ENCODE measurements at regions not wholly inside any gene's neighbourhood (a gene's known extent, or its start where the extent isn't known, plus 50 kb on each side); places are given as distances from the start of the nearest gene placed in this dataset.
"Not testable (repeated sequence)": the region's sequence is repeated elsewhere in the genome, so short reads cannot be mapped to it uniquely, and the experiment has no call there.

DNA sequence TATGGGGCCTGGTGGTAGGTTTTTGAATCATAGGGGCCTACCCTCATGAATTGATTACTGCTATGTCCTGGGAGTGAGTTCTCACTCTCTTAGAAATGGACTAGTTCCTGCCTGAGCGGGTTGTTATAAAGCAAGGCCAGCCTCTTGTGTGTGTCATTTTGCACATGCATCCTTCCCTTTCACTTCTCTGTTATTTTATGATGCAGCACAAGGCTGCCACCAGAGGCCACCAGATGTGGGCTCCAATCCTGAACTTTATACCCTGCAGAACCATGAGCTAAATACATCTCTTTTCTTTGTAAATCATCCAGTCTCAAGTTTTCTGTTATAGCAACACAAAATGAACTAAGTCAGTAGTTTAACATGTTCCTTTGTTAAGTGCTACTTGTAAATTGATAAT lies 251.4 kb downstream of the BLID start:
- no peaks in the 10 kb centered on the region for H3K36me3 Mint-ChIP-seq (ENCODE audit: low read depth)
- no peak overlapping the region for H3K27ac Mint-ChIP-seq
- Histone ChIP-seq H3K27me3 (ENCODE audit: control insufficient read depth in 1 of 2, insufficient read depth in 2 of 2, low read length in 2 of 2) (no peaks in the 10 kb centered on the region), H3K27ac (ENCODE audit: low read depth in 1 of 2, low read length in 2 of 2) (no peak overlapping the region), H3K9me3 (ENCODE audit: control insufficient read depth in 1 of 2, insufficient read depth in 1 of 2, low read length in 2 of 2) (no peaks in the 10 kb centered on the region), H3K4me3 (ENCODE audit: low read length) (no peak overlapping the region), H3K4me1 (ENCODE audit: insufficient read depth, low read length) (no peaks in the 10 kb centered on the region), H3K36me3 (ENCODE audit: insufficient read depth, low read length) (no peaks in the 10 kb centered on the region)
- H3K4me1 Mint-ChIP-seq (ENCODE audit: low read depth) = no peaks in the 10 kb centered on the region
- H3K4me3 Mint-ChIP-seq = no peak overlapping the region
- intact Hi-C loops (cut with DNase I, micrococcal nuclease) = no loop called here
- ChIA-PET CTCF (no interaction called here), POLR2A (no interaction called here)
- H3K9me3 Mint-ChIP-seq = peaks cover 8% of the 10 kb centered on the region
- DNase-seq (no peak), ATAC-seq (ENCODE audit: poor library complexity) (no peak)
- TF ChIP-seq CTCF (IDR thresholded peaks at IDR 0.05) = no peak
- no peaks in the 10 kb centered on the region for H3K27me3 Mint-ChIP-seq

DNA sequence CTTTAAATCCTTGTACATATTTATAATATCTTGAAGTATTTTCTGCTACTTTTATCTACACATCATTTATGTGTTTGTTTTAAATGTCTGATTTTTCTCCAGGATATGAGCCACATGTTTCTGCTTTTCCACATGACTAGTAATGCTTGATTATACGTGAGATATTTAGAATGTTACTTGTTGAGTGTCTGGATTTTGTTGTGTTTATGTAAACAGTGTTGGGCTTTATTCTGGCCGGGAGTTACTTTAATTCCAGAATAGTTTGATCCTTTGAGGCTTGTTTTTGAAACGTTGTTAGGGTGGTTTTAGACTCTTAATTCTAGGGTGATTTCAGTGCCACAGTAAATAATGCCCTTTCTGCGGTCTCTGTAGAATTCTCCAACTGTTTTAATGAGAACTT lies 252.9 kb downstream of the BLID start:
- no peak for DNase-seq
- Histone ChIP-seq H3K27me3 (ENCODE audit: control insufficient read depth in 1 of 2, insufficient read depth in 2 of 2, low read length in 2 of 2) (no peaks in the 10 kb centered on the region), H3K4me3 (ENCODE audit: low read length) (no peak overlapping the region), H3K36me3 (ENCODE audit: insufficient read depth, low read length) (no peaks in the 10 kb centered on the region), H3K27ac (ENCODE audit: low read depth in 1 of 2, low read length in 2 of 2) (no peak overlapping the region), H3K4me1 (ENCODE audit: insufficient read depth, low read length) (no peaks in the 10 kb centered on the region), H3K9me3 (ENCODE audit: control insufficient read depth in 1 of 2, insufficient read depth in 1 of 2, low read length in 2 of 2) (no peaks in the 10 kb centered on the region)
- ChIA-PET CTCF (no interaction called here), POLR2A (no interaction called here)
- intact Hi-C loops (cut with DNase I, micrococcal nuclease) = no loop called here
- no peak for ATAC-seq (ENCODE audit: poor library complexity)
- Mint-ChIP-seq H3K27me3 (no peaks in the 10 kb centered on the region), H3K4me3 (no peak overlapping the region), H3K4me1 (ENCODE audit: low read depth) (no peaks in the 10 kb centered on the region), H3K9me3 (peaks cover 8% of the 10 kb centered on the region), H3K36me3 (ENCODE audit: low read depth) (no peaks in the 10 kb centered on the region), H3K27ac (no peak overlapping the region)
- TF ChIP-seq CTCF (IDR thresholded peaks at IDR 0.05) = no peak

DNA sequence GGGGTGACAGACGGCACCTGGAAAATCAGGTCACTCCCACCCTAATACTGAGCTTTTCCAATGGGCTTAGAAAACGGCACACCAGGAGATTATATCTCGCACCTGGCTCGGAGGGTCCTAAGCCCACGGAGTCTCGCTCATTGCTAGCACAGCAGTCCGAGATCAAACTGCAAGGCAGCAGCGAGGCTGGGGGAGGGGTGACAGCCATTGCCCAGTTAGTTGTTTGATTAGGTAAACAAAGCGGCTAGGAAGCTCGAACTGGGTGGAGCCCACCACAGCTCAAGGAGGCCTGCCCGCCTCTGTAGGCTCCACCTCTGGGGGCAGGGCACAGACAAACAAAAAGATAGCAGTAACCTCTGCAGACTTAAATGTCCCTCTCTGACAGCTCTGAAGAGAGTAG lies 260.9 kb downstream of the BLID start:
- intact Hi-C loops (cut with DNase I, micrococcal nuclease); H3K9me3 Mint-ChIP-seq; H3K4me3 Mint-ChIP-seq; CTCF ChIA-PET; H3K27me3 ChIP-seq (ENCODE audit: control insufficient read depth in 1 of 2, insufficient read depth in 2 of 2, low read length in 2 of 2); DNase-seq; POLR2A ChIA-PET; H3K4me1 ChIP-seq (ENCODE audit: insufficient read depth, low read length); H3K36me3 Mint-ChIP-seq (ENCODE audit: low read depth); H3K27ac Mint-ChIP-seq; H3K4me1 Mint-ChIP-seq (ENCODE audit: low read depth); ATAC-seq (ENCODE audit: poor library complexity); H3K27ac ChIP-seq (ENCODE audit: low read depth in 1 of 2, low read length in 2 of 2); H3K4me3 ChIP-seq (ENCODE audit: low read length); H3K36me3 ChIP-seq (ENCODE audit: insufficient read depth, low read length); H3K27me3 Mint-ChIP-seq: not testable (repeated sequence)
- H3K9me3 ChIP-seq (ENCODE audit: control insufficient read depth in 1 of 2, insufficient read depth in 1 of 2, low read length in 2 of 2) = peaks cover 0 to 11% of the 10 kb centered on the region in 2 experiments

- H3K9me3 Mint-ChIP-seq = peaks cover 6% of the 10 kb centered on the region
Observed at GRCh38 chr11:121844016-121844415, 272.0 kb downstream of the BLID start.

More at GRCh38 chr11:121844016-121844415, 272.0 kb downstream of the BLID start:
- no peaks in the 10 kb centered on the region for H3K4me1 Mint-ChIP-seq (ENCODE audit: low read depth)
- TF ChIP-seq CTCF (IDR thresholded peaks at IDR 0.05) = no peak
- Histone ChIP-seq H3K27me3 (ENCODE audit: control insufficient read depth in 1 of 2, insufficient read depth in 2 of 2, low read length in 2 of 2) (no peaks in the 10 kb centered on the region), H3K4me1 (ENCODE audit: insufficient read depth, low read length) (no peaks in the 10 kb centered on the region), H3K36me3 (ENCODE audit: insufficient read depth, low read length) (no peaks in the 10 kb centered on the region), H3K4me3 (ENCODE audit: low read length) (no peak overlapping the region), H3K9me3 (ENCODE audit: control insufficient read depth in 1 of 2, insufficient read depth in 1 of 2, low read length in 2 of 2) (peaks cover 5 to 8% of the 10 kb centered on the region in 2 experiments), H3K27ac (ENCODE audit: low read depth in 1 of 2, low read length in 2 of 2) (no peak overlapping the region)
- intact Hi-C loops (cut with DNase I, micrococcal nuclease) = no loop called here
- H3K27me3 Mint-ChIP-seq = no peaks in the 10 kb centered on the region
- DNase-seq = no peak
- H3K36me3 Mint-ChIP-seq (ENCODE audit: low read depth) = no peaks in the 10 kb centered on the region
- ChIA-PET CTCF (no interaction called here), POLR2A (no interaction called here)
- ATAC-seq (ENCODE audit: poor library complexity) = no peak
- H3K27ac Mint-ChIP-seq = no peak overlapping the region
- H3K4me3 Mint-ChIP-seq = no peak overlapping the region
